Eye (tissue), 1 donor: ENCODE measurements at regions not wholly inside any gene's neighbourhood (a gene's known extent, or its start where the extent isn't known, plus 50 kb on each side); places are given as distances from the start of the nearest gene placed in this dataset.

Source experiments
- DNase-seq: peaks from one replicate; pipeline ENCODE4 v3.0.0-alpha.2; 2015

- DNase-seq, result no peak
These were observed 253.5 kb downstream of the SPTSSA start for GRCh38 chr14:34208532-34208931.

GRCh38 chr14:34205799-34206198 is 254.9 kb upstream of the EGLN3 start:
- no peak for DNase-seq

GRCh38 chr14:34204774-34205173 is 253.9 kb upstream of the EGLN3 start:
- no peak for DNase-seq

- no peak for DNase-seq
These were observed 252.4 kb upstream of the EGLN3 start for GRCh38 chr14:34203251-34203722.

- DNase-seq, result no peak
These were observed 251.2 kb upstream of the EGLN3 start for GRCh38 chr14:34201909-34202637.

- no peak for DNase-seq
These were observed 248.7 kb upstream of the EGLN3 start for GRCh38 chr14:34199585-34199984.

GRCh38 chr14:34198096-34198495 is 247.2 kb upstream of the EGLN3 start:
- DNase-seq, result no peak

- DNase-seq, result no peak
These were observed 245.1 kb upstream of the EGLN3 start for GRCh38 chr14:34195964-34196363.

GRCh38 chr14:34190717-34191116 is 239.8 kb upstream of the EGLN3 start:
- no peak for DNase-seq

- no peak for DNase-seq
These were observed 239.0 kb upstream of the EGLN3 start for GRCh38 chr14:34189866-34190265.

- no peak for DNase-seq
These were observed 236.7 kb upstream of the EGLN3 start for GRCh38 chr14:34187519-34188044.

GRCh38 chr14:34187061-34187460 is 236.2 kb upstream of the EGLN3 start:
- no peak for DNase-seq

GRCh38 chr14:34184126-34184525 is 233.3 kb upstream of the EGLN3 start:
- DNase-seq, result no peak

- DNase-seq, result no peak
These were observed 232.6 kb upstream of the EGLN3 start for GRCh38 chr14:34183478-34183877.

- no peak for DNase-seq
These were observed 230.5 kb upstream of the EGLN3 start for GRCh38 chr14:34181338-34181737.

- DNase-seq, result no peak
These were observed 230.0 kb upstream of the EGLN3 start for GRCh38 chr14:34180869-34181268.

- DNase-seq, result no peak
These were observed 229.6 kb upstream of the EGLN3 start for GRCh38 chr14:34180434-34180833.

GRCh38 chr14:34179727-34180126 is 228.9 kb upstream of the EGLN3 start:
- DNase-seq, result no peak

GRCh38 chr14:34177466-34177865 is 226.6 kb upstream of the EGLN3 start:
- DNase-seq, result no peak

GRCh38 chr14:34175574-34175973 is 224.7 kb upstream of the EGLN3 start:
- DNase-seq, result no peak

GRCh38 chr14:34174973-34175372 is 224.1 kb upstream of the EGLN3 start:
- no peak for DNase-seq

- DNase-seq, result no peak
These were observed 223.0 kb upstream of the EGLN3 start for GRCh38 chr14:34173916-34174315.

- no peak for DNase-seq
These were observed 221.9 kb upstream of the EGLN3 start for GRCh38 chr14:34172550-34173368.

GRCh38 chr14:34172173-34172451 is 221.2 kb upstream of the EGLN3 start:
- DNase-seq, result no peak
